Keratinocyte (primary cell): ENCODE measurements at regions not wholly inside any gene's neighbourhood (a gene's known extent, or its start where the extent isn't known, plus 50 kb on each side); places are given as distances from the start of the nearest gene placed in this dataset.

Experiments
- DNase-seq: peaks from one replicate; pipeline ENCODE4 v3.0.0-alpha.2; 2011; ENCODE audit warnings: low read depth, missing footprints, low spot score
- FAIRE-seq: peaks from 2 replicates; lab custom pipeline; 2011; peaks lifted over from hg19 to GRCh38; lab: Jason Lieb, UNC
- H2AFZ ChIP-seq: 2 replicates; pipeline ENCODE4 v1.6.0; 2012; ENCODE audit warnings: low read length, control low read depth, inconsistent platforms; ENCODE audit not compliant: control insufficient read depth
- H3K27ac ChIP-seq: 2 replicates; pipeline ENCODE4 v1.5.1; 2011; ENCODE audit warnings: low read length; ENCODE audit not compliant: control insufficient read depth, insufficient read depth
- H3K27me3 ChIP-seq: 3 replicates; pipeline ENCODE4 v1.6.0; 2011; ENCODE audit warnings: low read length; ENCODE audit not compliant: control insufficient read depth, insufficient read depth; ENCODE audit errors: extremely low read depth
- H3K36me3 ChIP-seq, 2 experiments: 2 replicates in 1 of 2; 3 replicates in 1 of 2; pipeline ENCODE4 v1.5.1; 2011; ENCODE audit warnings: low read length in 2 of 2, mild to moderate bottlenecking in 1 of 2; ENCODE audit not compliant: control insufficient read depth in 2 of 2, insufficient read depth in 2 of 2; ENCODE audit errors: extremely low read depth in 1 of 2
- H3K4me1 ChIP-seq: 3 replicates; pipeline ENCODE4 v1.5.1; 2011; ENCODE audit warnings: low read length; ENCODE audit not compliant: control insufficient read depth, insufficient read depth; ENCODE audit errors: extremely low read depth
- H3K4me2 ChIP-seq: 3 replicates; pipeline ENCODE4 v1.6.0; 2011; ENCODE audit warnings: low read depth, low read length; ENCODE audit not compliant: control insufficient read depth, insufficient read depth; ENCODE audit errors: extremely low read depth
- H3K4me3 ChIP-seq, 3 experiments: fragments of 200-600 bp in 1 of 3; sonication (generic) in 1 of 3; 2 replicates in 2 of 3; 3 replicates in 1 of 3; pipeline ENCODE4 v1.5.1; 2011 to 2016; ENCODE audit warnings: low read length in 3 of 3, mild to moderate bottlenecking in 3 of 3, control low read depth in 2 of 3, inconsistent platforms in 1 of 3, low read depth in 1 of 3, mixed read lengths in 1 of 3, mixed run types in 1 of 3, moderate library complexity in 1 of 3; ENCODE audit not compliant: control insufficient read depth in 2 of 3, insufficient read depth in 2 of 3; ENCODE audit errors: extremely low read depth in 1 of 3
- H3K79me2 ChIP-seq: 2 replicates; pipeline ENCODE4 v1.6.0; 2012; ENCODE audit warnings: low read length; ENCODE audit not compliant: control insufficient read depth, insufficient read depth
- H3K9ac ChIP-seq: 3 replicates; pipeline ENCODE4 v1.6.0; 2011; ENCODE audit warnings: low read length; ENCODE audit not compliant: control insufficient read depth, insufficient read depth; ENCODE audit errors: extremely low read depth
- H3K9me1 ChIP-seq: 3 replicates; pipeline ENCODE4 v1.6.0; 2011; ENCODE audit warnings: low read length; ENCODE audit not compliant: control insufficient read depth, insufficient read depth; ENCODE audit errors: extremely low read depth
- H3K9me3 ChIP-seq: 2 replicates; pipeline ENCODE4 v1.5.1; 2012; ENCODE audit warnings: low read depth, low read length; ENCODE audit not compliant: control insufficient read depth
- H4K20me1 ChIP-seq: 3 replicates; pipeline ENCODE4 v1.6.0; 2011; ENCODE audit warnings: low read length; ENCODE audit not compliant: control insufficient read depth, insufficient read depth; ENCODE audit errors: extremely low read depth
- CTCF ChIP-seq, 3 experiments: IDR thresholded peaks in 1 of 3; conservative IDR thresholded peaks in 1 of 3; optimal IDR thresholded peaks in 1 of 3; 2 replicates in 2 of 3; 3 replicates in 1 of 3; pipeline versions ENCODE3 to v1.5.1; 2011; ENCODE audit warnings: low read length in 3 of 3, mild to moderate bottlenecking in 3 of 3, moderate library complexity in 2 of 3, control low read depth in 1 of 3, inconsistent platforms in 1 of 3; ENCODE audit not compliant: insufficient read depth in 2 of 3; ENCODE audit errors: extremely low read depth in 1 of 3
- EZH2 ChIP-seq: IDR thresholded peaks from one replicate; pipeline ENCODE4 v1.6.1; 2012; ENCODE audit warnings: inconsistent platforms, mild to moderate bottlenecking, low read length, moderate library complexity
- dilution Hi-C: fragments of 300-500 bp; cut with MboI; formaldehyde crosslinking; loops from one replicate; pipeline ENCODE4 v1.7.0; 2020; ENCODE audit warnings: low sequenced_read_pairs; ENCODE audit not compliant: extremely low pct_ligation_motif_present

- no peaks in the 10 kb centered on the region for H3K27me3 ChIP-seq
- dilution Hi-C loops, result no loop called here
- no peaks in the 10 kb centered on the region for H4K20me1 ChIP-seq
- no peaks in the 10 kb centered on the region for H3K9me1 ChIP-seq
- DNase-seq, result no peak
- no peaks in the 10 kb centered on the region for H3K36me3 ChIP-seq
- no peak overlapping the region for H3K4me2 ChIP-seq
- H3K27ac ChIP-seq, result no peak overlapping the region
- no peak overlapping the region for H3K4me3 ChIP-seq
- FAIRE-seq, result no peak
- TF ChIP-seq EZH2 (no peak), CTCF (optimal IDR thresholded peaks at IDR 0.05 in 1 of 3, IDR thresholded peaks at IDR 0.05 in 1 of 3, conservative IDR thresholded peaks at IDR 0.05 in 1 of 3; ENCODE audit: extremely low read depth in 1 of 3, insufficient read depth in 2 of 3, low read length in 3 of 3) (no peak)
- peaks cover 3% of the 10 kb centered on the region for H3K9me3 ChIP-seq
- H2AFZ ChIP-seq, result no peak overlapping the region
- H3K79me2 ChIP-seq, result no peaks in the 10 kb centered on the region
- peaks cover 5% of the 10 kb centered on the region for H3K4me1 ChIP-seq
- H3K9ac ChIP-seq, result no peak overlapping the region
These were observed 220.0 kb downstream of the FAM43A start for GRCh38 chr3:194905696-194906095.

- DNase-seq (no peak), FAIRE-seq (no peak)
- Histone ChIP-seq H3K27ac (no peak overlapping the region), H3K4me2 (no peak overlapping the region), H3K9ac (no peak overlapping the region), H3K9me1 (no peaks in the 10 kb centered on the region), H3K36me3 (no peaks in the 10 kb centered on the region), H3K9me3 (peaks cover 3% of the 10 kb centered on the region), H3K4me1 (peaks cover 2% of the 10 kb centered on the region), H3K4me3 (no peak overlapping the region), H4K20me1 (no peaks in the 10 kb centered on the region), H3K79me2 (no peaks in the 10 kb centered on the region), H2AFZ (no peak overlapping the region), H3K27me3 (peaks cover under 1% of the 10 kb centered on the region)
- TF ChIP-seq EZH2 (no peak), CTCF (optimal IDR thresholded peaks at IDR 0.05 in 1 of 3, IDR thresholded peaks at IDR 0.05 in 1 of 3, conservative IDR thresholded peaks at IDR 0.05 in 1 of 3; ENCODE audit: extremely low read depth in 1 of 3, insufficient read depth in 2 of 3, low read length in 3 of 3) (no peak)
- dilution Hi-C loops, result no loop called here
These were observed 220.5 kb downstream of the FAM43A start for GRCh38 chr3:194906229-194906629.
